ENCODE measurements at regions not wholly inside any gene's neighbourhood (a gene's known extent, or its start where the extent isn't known, plus 50 kb on each side); places are given as distances from the start of the nearest gene placed in this dataset.

DNA sequence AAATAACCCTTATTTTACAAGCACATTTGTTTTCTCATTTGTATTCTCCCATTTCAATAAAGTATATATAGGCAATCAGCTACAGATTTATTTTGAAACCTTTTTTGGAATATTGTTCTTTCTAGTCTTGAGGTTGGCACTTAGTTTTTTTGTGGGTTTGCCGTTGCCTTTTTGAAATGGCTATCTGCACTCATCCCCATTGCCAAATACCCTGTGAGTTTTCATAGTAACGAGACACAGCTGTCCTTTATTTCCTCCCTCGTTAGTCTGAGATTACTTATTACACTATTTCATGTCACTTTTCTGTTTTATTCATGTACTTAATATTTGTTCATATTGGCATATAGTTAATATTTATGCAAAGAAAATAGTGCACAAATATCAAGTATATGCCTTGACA is 1104.0 kb downstream of the SLC6A15 start:
- TF ChIP-seq, protein P1, sequence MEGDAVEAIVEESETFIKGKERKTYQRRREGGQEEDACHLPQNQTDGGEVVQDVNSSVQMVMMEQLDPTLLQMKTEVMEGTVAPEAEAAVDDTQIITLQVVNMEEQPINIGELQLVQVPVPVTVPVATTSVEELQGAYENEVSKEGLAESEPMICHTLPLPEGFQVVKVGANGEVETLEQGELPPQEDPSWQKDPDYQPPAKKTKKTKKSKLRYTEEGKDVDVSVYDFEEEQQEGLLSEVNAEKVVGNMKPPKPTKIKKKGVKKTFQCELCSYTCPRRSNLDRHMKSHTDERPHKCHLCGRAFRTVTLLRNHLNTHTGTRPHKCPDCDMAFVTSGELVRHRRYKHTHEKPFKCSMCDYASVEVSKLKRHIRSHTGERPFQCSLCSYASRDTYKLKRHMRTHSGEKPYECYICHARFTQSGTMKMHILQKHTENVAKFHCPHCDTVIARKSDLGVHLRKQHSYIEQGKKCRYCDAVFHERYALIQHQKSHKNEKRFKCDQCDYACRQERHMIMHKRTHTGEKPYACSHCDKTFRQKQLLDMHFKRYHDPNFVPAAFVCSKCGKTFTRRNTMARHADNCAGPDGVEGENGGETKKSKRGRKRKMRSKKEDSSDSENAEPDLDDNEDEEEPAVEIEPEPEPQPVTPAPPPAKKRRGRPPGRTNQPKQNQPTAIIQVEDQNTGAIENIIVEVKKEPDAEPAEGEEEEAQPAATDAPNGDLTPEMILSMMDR (optimal IDR thresholded peaks at IDR 0.05 in 1 of 3, IDR thresholded peaks at IDR 0.05 in 1 of 3, conservative IDR thresholded peaks at IDR 0.05 in 1 of 3; ENCODE audit: extremely low read depth in 1 of 3, insufficient read depth in 2 of 3, low read length in 3 of 3), result no peak
- TF ChIP-seq EZH2 (IDR thresholded peaks at IDR 0.05; ENCODE audit: low read length), result no peak

Measured in keratinocyte (primary cell).